Neural progenitor cell (in vitro differentiated cells): ENCODE measurements at regions not wholly inside any gene's neighbourhood (a gene's known extent, or its start where the extent isn't known, plus 50 kb on each side); places are given as distances from the start of the nearest gene placed in this dataset. TPM values are rescaled to one million over a fixed set of nuclear protein-coding genes. Genes with fewer than 3 reads are reported as not detected.

Experiments
- DNase-seq: peaks from one replicate; pipeline ENCODE4 v3.0.0-alpha.2; 2016; ENCODE audit warnings: low spot score
- H2AFZ ChIP-seq: fragments of 200-600 bp; sonication (generic); replicated peaks from 2 replicates; pipeline ENCODE4 v1.6.1; 2016; ENCODE audit warnings: antibody characterized with exemption
- H3F3A ChIP-seq: fragments of 200-600 bp; sonication (generic); 2 replicates; pipeline ENCODE4 v1.6.1; 2016; ENCODE audit warnings: antibody characterized with exemption, low read depth
- H3K27ac ChIP-seq: fragments of 200-600 bp; sonication (generic); 2 replicates; pipeline ENCODE4 v1.5.1; 2016; ENCODE audit warnings: mild to moderate bottlenecking
- H3K27me3 ChIP-seq: fragments of 200-600 bp; sonication (generic); 2 replicates; pipeline ENCODE4 v1.6.1; 2016; ENCODE audit warnings: mild to moderate bottlenecking, moderate library complexity
- H3K36me3 ChIP-seq: fragments of 200-600 bp; sonication (generic); 2 replicates; pipeline ENCODE4 v1.5.1; 2016
- H3K4me1 ChIP-seq: fragments of 200-600 bp; sonication (generic); 2 replicates; pipeline ENCODE4 v1.6.1; 2016; ENCODE audit warnings: mixed run types
- H3K4me2 ChIP-seq: fragments of 200-600 bp; sonication (generic); 2 replicates; pipeline ENCODE4 v1.6.1; 2016
- H3K4me3 ChIP-seq: fragments of 200-600 bp; sonication (generic); 2 replicates; pipeline ENCODE4 v1.5.1; 2016
- H3K79me2 ChIP-seq: fragments of 200-600 bp; sonication (generic); 2 replicates; pipeline ENCODE4 v1.6.1; 2016; ENCODE audit warnings: low read depth
- H3K9ac ChIP-seq: fragments of 200-600 bp; sonication (generic); 2 replicates; pipeline ENCODE4 v1.6.1; 2016
- H3K9me3 ChIP-seq: fragments of 200-600 bp; sonication (generic); 2 replicates; pipeline ENCODE4 v1.5.1; 2016; ENCODE audit warnings: low read depth
- H4K20me1 ChIP-seq: fragments of 200-600 bp; sonication (generic); 2 replicates; pipeline ENCODE4 v1.6.1; 2016; ENCODE audit warnings: low read depth
- H3K27ac Mint-ChIP-seq: 3 replicates; pipeline ENCODE4 v1.8.0; 2021; ENCODE audit warnings: mixed read lengths
- H3K27me3 Mint-ChIP-seq: 2 replicates; pipeline ENCODE4 v1.8.0; 2022; ENCODE audit warnings: low read depth, mild to moderate bottlenecking, inconsistent platforms, moderate library complexity, mixed read lengths; ENCODE audit not compliant: insufficient read depth
- H3K36me3 Mint-ChIP-seq: 3 replicates; pipeline ENCODE4 v1.8.0; 2021; ENCODE audit warnings: mixed read lengths
- H3K4me1 Mint-ChIP-seq: 3 replicates; pipeline ENCODE4 v1.8.0; 2021; ENCODE audit warnings: mixed read lengths
- H3K4me3 Mint-ChIP-seq: 3 replicates; pipeline ENCODE4 v1.8.0; 2021; ENCODE audit warnings: mild to moderate bottlenecking, moderate library complexity, mixed read lengths
- H3K9me3 Mint-ChIP-seq: 3 replicates; pipeline ENCODE4 v1.8.0; 2020; ENCODE audit warnings: mixed read lengths
- CTCF ChIP-seq: fragments of 200-600 bp; sonication (generic); IDR thresholded peaks from 2 replicates; pipeline ENCODE4 v1.5.1; 2017; ENCODE audit warnings: antibody characterized with exemption, mild to moderate bottlenecking
- EZH2 ChIP-seq: fragments of 200-600 bp; sonication (generic); IDR thresholded peaks from 2 replicates; pipeline ENCODE4 v1.6.1; 2017; ENCODE audit warnings: antibody characterized with exemption, mild to moderate bottlenecking, moderate library complexity
- EZH2phosphoT487 ChIP-seq: fragments of 200-600 bp; sonication (generic); IDR thresholded peaks from 2 replicates; pipeline ENCODE4 v1.6.1; 2017; ENCODE audit warnings: antibody characterized with exemption
- microRNA counts: library from miRNA; unstranded; fragments of <30 nt; microRNA quantifications from one replicate; lab custom pipeline; 2016
- microRNA-seq: library from miRNA; unstranded; fragments of <30 nt; microRNA quantifications from one replicate; pipeline ENCODE4, GENCODE V29; 2016
- small RNA-seq: library from RNA; depleted of rRNA; stranded (forward); fragments of <200 nt; gene quantifications from one replicate; pipeline ENCODE3, GENCODE V24; 2015

GRCh38 chr2:177161741-177162460, 50.7 kb upstream of the HNRNPA3 start:
- Histone ChIP-seq H3K9ac (no peak overlapping the region), H3K4me3 (no peak overlapping the region), H3K4me1 (no peaks in the 10 kb centered on the region), H3K27me3 (peaks cover 11% of the 10 kb centered on the region), H2AFZ (peak overlapping the region; percentile 19), H4K20me1 (no peaks in the 10 kb centered on the region), H3K4me2 (no peak overlapping the region), H3K27ac (no peak overlapping the region), H3K79me2 (no peaks in the 10 kb centered on the region), H3F3A (peaks cover 4% of the 10 kb centered on the region), H3K9me3 (no peaks in the 10 kb centered on the region), H3K36me3 (no peaks in the 10 kb centered on the region)
- H3K36me3 Mint-ChIP-seq: no peaks in the 10 kb centered on the region
- peak; percentile 24 for DNase-seq
- H3K27me3 Mint-ChIP-seq: peaks cover under 1% of the 10 kb centered on the region
- no peak overlapping the region for H3K4me3 Mint-ChIP-seq
- peaks cover 16% of the 10 kb centered on the region for H3K4me1 Mint-ChIP-seq
- no peaks in the 10 kb centered on the region for H3K9me3 Mint-ChIP-seq
- no peak overlapping the region for H3K27ac Mint-ChIP-seq
- TF ChIP-seq EZH2phosphoT487 (no peak), CTCF (peak; percentile 58), EZH2 (no peak)

MicroRNAs encoded in the stretch of these regions (microRNA counts, 767-probe panel; counts per million panel counts)
- microRNA hsa-miR-1246 (lab: Ali Mortazavi, UCI): 460 counts per million, percentile 90 among the panel's probes with 10 or more counts

Small RNAs in the stretch of these regions (microRNA-seq; reads per million reads assigned to microRNA genes)
- not detected for gene MIR1246

Small RNAs in the stretch of these regions (small RNA-seq; reads per million reads assigned to genes)
- gene RNA5SP112 (not detected), gene RNU6-187P (not detected), gene RNU6ATAC14P (not detected)
